Karpas-422 (cell line): ENCODE measurements at regions not wholly inside any gene's neighbourhood (a gene's known extent, or its start where the extent isn't known, plus 50 kb on each side); places are given as distances from the start of the nearest gene placed in this dataset.

Experiments used
- DNase-seq: peaks from one replicate; pipeline ENCODE4 v3.0.0-alpha.2; 2015
- H2AFZ ChIP-seq: fragments of 200-600 bp; sonication (generic); 2 replicates; pipeline ENCODE4 v1.6.1; 2014; ENCODE audit warnings: antibody characterized with exemption, low read length, mixed read lengths
- H3K27ac ChIP-seq: fragments of 200-600 bp; sonication (generic); 2 replicates; pipeline ENCODE4 v1.5.1; 2014; ENCODE audit warnings: mild to moderate bottlenecking, low read length, moderate library complexity
- H3K27me3 ChIP-seq: fragments of 200-600 bp; sonication (generic); 2 replicates; pipeline ENCODE4 v1.6.1; 2014; ENCODE audit warnings: low read length, mixed read lengths
- H3K36me3 ChIP-seq: fragments of 200-600 bp; sonication (generic); 2 replicates; pipeline ENCODE4 v1.6.1; 2014; ENCODE audit warnings: low read length, mixed read lengths; ENCODE audit not compliant: insufficient read depth
- H3K4me1 ChIP-seq: fragments of 200-600 bp; sonication (generic); 2 replicates; pipeline ENCODE4 v1.6.1; 2014; ENCODE audit warnings: mild to moderate bottlenecking, low read length, mixed read lengths
- H3K4me2 ChIP-seq: fragments of 200-600 bp; sonication (generic); 2 replicates; pipeline ENCODE4 v1.6.1; 2014; ENCODE audit warnings: low read length, low read depth, mild to moderate bottlenecking; ENCODE audit not compliant: poor library complexity, severe bottlenecking
- H3K4me3 ChIP-seq: fragments of 200-600 bp; sonication (generic); 2 replicates; pipeline ENCODE4 v1.5.1; 2014; ENCODE audit warnings: mild to moderate bottlenecking, antibody characterized with exemption, low read length, mixed read lengths
- H3K79me2 ChIP-seq: fragments of 200-600 bp; sonication (generic); 2 replicates; pipeline ENCODE4 v1.6.1; 2014; ENCODE audit warnings: mild to moderate bottlenecking, low read length, mixed read lengths
- H3K9ac ChIP-seq: fragments of 200-600 bp; sonication (generic); 2 replicates; pipeline ENCODE4 v1.6.0; 2014; ENCODE audit warnings: low read length
- H3K9me2 ChIP-seq: fragments of 200-600 bp; sonication (generic), shearing (Covaris generic); replicated peaks from 2 replicates; pipeline ENCODE4 v1.6.0; 2014; ENCODE audit warnings: mild to moderate bottlenecking, low read length, moderate library complexity; ENCODE audit not compliant: insufficient read depth
- H3K9me3 ChIP-seq: fragments of 300-700, 200-600 bp; sonication (generic); 2 replicates; pipeline ENCODE4 v1.6.1; 2014; ENCODE audit warnings: low read length, mixed read lengths
- H4K20me1 ChIP-seq: fragments of 200-600 bp; sonication (generic); 2 replicates; pipeline ENCODE4 v1.6.1; 2014; ENCODE audit warnings: mild to moderate bottlenecking, antibody characterized with exemption, low read length, low read depth; ENCODE audit not compliant: insufficient read depth

GRCh38 chr14:106844608-106845285 is 1318.4 kb downstream of the TMEM121 start:
- Histone ChIP-seq H3K4me1 (peaks cover 69% of the 10 kb centered on the region), H2AFZ (peak overlapping the region; percentile 75; the same call in 1 of the 2 replicates), H3K9ac (peak overlapping the region; percentile 87), H4K20me1 (no peaks in the 10 kb centered on the region), H3K4me3 (peak overlapping the region; percentile 73), H3K36me3 (no peaks in the 10 kb centered on the region), H3K27ac (peak overlapping the region; percentile 82), H3K27me3 (no peaks in the 10 kb centered on the region), H3K4me2 (peak overlapping the region; percentile 71), H3K79me2 (no peaks in the 10 kb centered on the region), H3K9me3 (no peaks in the 10 kb centered on the region), H3K9me2 (no peaks in the 10 kb centered on the region)
- peak; percentile 86 for DNase-seq

GRCh38 chr14:106845286-106846087 is 1319.1 kb downstream of the TMEM121 start:
- H3K27me3 ChIP-seq: no peaks in the 10 kb centered on the region
- no peaks in the 10 kb centered on the region for H3K9me3 ChIP-seq
- H3K4me1 ChIP-seq: peaks cover 76% of the 10 kb centered on the region
- H4K20me1 ChIP-seq: no peaks in the 10 kb centered on the region
- H3K4me3 ChIP-seq: peak overlapping the region; percentile 73
- peak overlapping the region; percentile 71 for H3K4me2 ChIP-seq
- H2AFZ ChIP-seq: peak overlapping the region; percentile 75
- no peaks in the 10 kb centered on the region for H3K79me2 ChIP-seq
- H3K27ac ChIP-seq: peak overlapping the region; percentile 82
- no peaks in the 10 kb centered on the region for H3K36me3 ChIP-seq
- no peaks in the 10 kb centered on the region for H3K9me2 ChIP-seq
- peak; percentile 84 for DNase-seq
- peak overlapping the region; percentile 87 for H3K9ac ChIP-seq

- Histone ChIP-seq H4K20me1 (no peaks in the 10 kb centered on the region), H3K27me3 (no peaks in the 10 kb centered on the region), H3K4me3 (peak overlapping the region; percentile 73), H3K4me1 (peaks cover 83% of the 10 kb centered on the region), H3K9me2 (no peaks in the 10 kb centered on the region), H3K36me3 (no peaks in the 10 kb centered on the region), H2AFZ (peak overlapping the region; percentile 33; the same call in 1 of the 2 replicates), H3K4me2 (peak overlapping the region; percentile 71), H3K9ac (peak overlapping the region; percentile 87), H3K79me2 (no peaks in the 10 kb centered on the region), H3K9me3 (no peaks in the 10 kb centered on the region), H3K27ac (peak overlapping the region; percentile 82)
- no peak for DNase-seq
Observed at GRCh38 chr14:106846218-106846617, 1319.8 kb downstream of the TMEM121 start.

GRCh38 chr14:106848330-106849121 is 1322.1 kb downstream of the TMEM121 start:
- no peaks in the 10 kb centered on the region for H3K9me2 ChIP-seq
- H2AFZ ChIP-seq: no peak overlapping the region
- peak overlapping the region; percentile 82 for H3K27ac ChIP-seq
- H4K20me1 ChIP-seq: no peaks in the 10 kb centered on the region
- H3K9me3 ChIP-seq: no peaks in the 10 kb centered on the region
- H3K4me3 ChIP-seq: no peak overlapping the region
- peaks cover 89% of the 10 kb centered on the region for H3K4me1 ChIP-seq
- DNase-seq: peak; percentile 70
- peak overlapping the region; percentile 23; the same call in 1 of the 2 replicates for H3K9ac ChIP-seq
- no peaks in the 10 kb centered on the region for H3K36me3 ChIP-seq
- peak overlapping the region; percentile 48 for H3K4me2 ChIP-seq
- no peaks in the 10 kb centered on the region for H3K27me3 ChIP-seq
- no peaks in the 10 kb centered on the region for H3K79me2 ChIP-seq

GRCh38 chr14:106850913-106851825 is 1324.8 kb downstream of the TMEM121 start:
- Histone ChIP-seq H4K20me1 (no peaks in the 10 kb centered on the region), H3K9me2 (no peaks in the 10 kb centered on the region), H3K27ac (peak overlapping the region; percentile 87), H3K79me2 (no peaks in the 10 kb centered on the region), H2AFZ (peak overlapping the region; percentile 39; the same call in 1 of the 2 replicates), H3K9me3 (no peaks in the 10 kb centered on the region), H3K36me3 (no peaks in the 10 kb centered on the region), H3K27me3 (no peaks in the 10 kb centered on the region), H3K4me2 (peak overlapping the region; percentile 68), H3K4me3 (peak overlapping the region; percentile 61), H3K4me1 (peaks cover 63% of the 10 kb centered on the region), H3K9ac (peak overlapping the region; percentile 62)
- DNase-seq: peak; percentile 77

- no peaks in the 10 kb centered on the region for H3K36me3 ChIP-seq
- no peaks in the 10 kb centered on the region for H3K9me3 ChIP-seq
- DNase-seq: peak; percentile 89
- no peak overlapping the region for H2AFZ ChIP-seq
- no peaks in the 10 kb centered on the region for H3K79me2 ChIP-seq
- no peaks in the 10 kb centered on the region for H4K20me1 ChIP-seq
- no peak overlapping the region for H3K27ac ChIP-seq
- no peaks in the 10 kb centered on the region for H3K9me2 ChIP-seq
- no peak overlapping the region for H3K4me3 ChIP-seq
- H3K27me3 ChIP-seq: no peaks in the 10 kb centered on the region
- no peak overlapping the region for H3K9ac ChIP-seq
- peaks cover 14% of the 10 kb centered on the region for H3K4me1 ChIP-seq
- H3K4me2 ChIP-seq: peak overlapping the region; percentile 27
Observed at GRCh38 chr14:106872611-106873446, 1346.4 kb downstream of the TMEM121 start.

GRCh38 chr14:106874350-106874749 is 1348.0 kb downstream of the TMEM121 start:
- no peaks in the 10 kb centered on the region for H3K9me2 ChIP-seq
- H3K9ac ChIP-seq: no peak overlapping the region
- H3K9me3 ChIP-seq: no peaks in the 10 kb centered on the region; the same call in 1 of the 2 replicates
- H3K4me3 ChIP-seq: no peak overlapping the region
- no peak overlapping the region for H3K4me2 ChIP-seq
- H3K79me2 ChIP-seq: no peaks in the 10 kb centered on the region
- peaks cover 14% of the 10 kb centered on the region for H3K4me1 ChIP-seq
- H3K27me3 ChIP-seq: no peaks in the 10 kb centered on the region; the same call in 1 of the 2 replicates
- H3K36me3 ChIP-seq: no peaks in the 10 kb centered on the region
- no peak overlapping the region for H3K27ac ChIP-seq
- H4K20me1 ChIP-seq: no peaks in the 10 kb centered on the region
- DNase-seq: no peak
- no peak overlapping the region for H2AFZ ChIP-seq
